Hepatic stellate cell (primary cell): ENCODE measurements at regions not wholly inside any gene's neighbourhood (a gene's known extent, or its start where the extent isn't known, plus 50 kb on each side); places are given as distances from the start of the nearest gene placed in this dataset.
A peak's percentile ranks its signal among the peaks of the same experiment; 100 is the strongest.
"Not testable (repeated sequence)": the region's sequence is repeated elsewhere in the genome, so short reads cannot be mapped to it uniquely, and the experiment has no call there.

Experiments
- DNase-seq: peaks from one replicate; pipeline ENCODE4 v3.0.0; 2011; ENCODE audit warnings: low spot score

DNA sequence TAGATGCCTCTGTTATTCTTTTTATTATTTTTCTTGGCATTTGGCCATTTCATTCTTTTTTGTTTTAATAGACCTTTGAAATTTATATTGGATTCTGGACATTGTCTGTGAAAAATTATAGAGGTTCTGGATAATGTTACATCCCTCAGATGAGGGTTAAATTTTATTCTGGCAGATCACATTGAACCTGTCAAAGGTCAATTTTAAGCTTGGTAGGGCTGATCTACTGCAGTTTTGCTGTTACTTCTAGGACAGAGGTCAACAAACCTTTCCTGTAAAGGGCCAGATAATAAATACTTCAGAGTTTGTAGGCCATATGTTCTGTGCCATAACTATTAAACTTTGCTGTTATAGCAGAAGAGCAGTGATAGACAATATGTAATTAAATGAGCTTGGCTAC lies 318.9 kb upstream of the DPPA4 start:
- DNase-seq, result no peak

DNA sequence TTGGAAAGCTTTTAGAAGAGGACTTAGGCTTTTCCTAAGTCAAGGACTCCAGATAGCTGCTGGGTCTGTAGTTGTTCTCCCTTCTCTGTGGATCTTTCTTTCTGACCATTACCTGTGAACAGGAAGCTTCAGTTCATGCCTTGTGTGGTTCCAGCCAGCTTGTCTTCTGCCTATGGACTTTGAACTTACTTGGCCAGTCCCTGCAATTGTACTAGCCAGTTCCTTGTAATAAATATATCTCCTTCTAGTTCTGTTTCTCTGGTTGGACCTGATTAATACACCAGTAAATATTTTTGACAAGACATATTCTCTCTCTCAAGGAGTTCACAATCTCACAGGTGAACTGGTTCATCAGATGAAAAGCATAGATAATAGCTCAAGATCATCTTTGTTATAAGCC lies 341.3 kb upstream of the DPPA4 start:
- no peak for DNase-seq

DNA sequence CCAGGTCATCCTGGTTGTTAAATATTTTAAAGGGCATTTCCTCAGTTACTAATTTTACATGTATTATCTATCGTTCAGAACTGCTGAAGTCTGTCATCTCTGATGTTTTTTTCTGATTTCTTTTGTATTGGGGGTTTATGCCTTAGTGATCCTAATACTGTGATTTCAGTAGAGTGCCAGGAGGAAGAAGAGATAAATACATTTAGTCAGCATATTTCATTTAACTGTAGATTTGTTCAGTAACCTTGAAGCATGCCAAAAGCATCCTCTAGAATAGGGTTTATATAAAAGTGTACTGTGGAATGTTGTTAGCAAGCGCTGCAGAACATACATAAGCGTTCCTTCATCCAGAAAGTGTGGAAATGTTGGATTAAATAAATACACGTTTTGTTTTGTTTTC lies 342.3 kb upstream of the DPPA4 start:
- no peak for DNase-seq

DNA sequence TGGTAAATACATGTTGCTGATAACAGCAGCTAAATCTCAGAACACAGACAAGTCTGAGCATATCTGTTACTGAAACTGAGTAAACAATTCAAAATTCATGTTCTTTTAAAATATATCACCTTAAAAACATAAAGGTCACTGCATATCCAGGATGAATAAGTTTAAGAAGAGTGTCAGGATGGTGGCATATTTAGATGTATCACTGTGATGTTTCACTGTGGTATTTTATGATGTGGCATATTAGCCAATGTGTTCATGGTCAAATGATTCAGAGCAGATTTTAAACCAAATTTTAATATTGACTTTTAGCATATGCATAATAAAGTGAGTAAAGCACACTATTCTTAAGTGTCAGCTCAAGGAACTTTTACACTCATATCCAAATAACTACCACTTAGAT lies 346.4 kb upstream of the DPPA4 start:
- no peak for DNase-seq

DNA sequence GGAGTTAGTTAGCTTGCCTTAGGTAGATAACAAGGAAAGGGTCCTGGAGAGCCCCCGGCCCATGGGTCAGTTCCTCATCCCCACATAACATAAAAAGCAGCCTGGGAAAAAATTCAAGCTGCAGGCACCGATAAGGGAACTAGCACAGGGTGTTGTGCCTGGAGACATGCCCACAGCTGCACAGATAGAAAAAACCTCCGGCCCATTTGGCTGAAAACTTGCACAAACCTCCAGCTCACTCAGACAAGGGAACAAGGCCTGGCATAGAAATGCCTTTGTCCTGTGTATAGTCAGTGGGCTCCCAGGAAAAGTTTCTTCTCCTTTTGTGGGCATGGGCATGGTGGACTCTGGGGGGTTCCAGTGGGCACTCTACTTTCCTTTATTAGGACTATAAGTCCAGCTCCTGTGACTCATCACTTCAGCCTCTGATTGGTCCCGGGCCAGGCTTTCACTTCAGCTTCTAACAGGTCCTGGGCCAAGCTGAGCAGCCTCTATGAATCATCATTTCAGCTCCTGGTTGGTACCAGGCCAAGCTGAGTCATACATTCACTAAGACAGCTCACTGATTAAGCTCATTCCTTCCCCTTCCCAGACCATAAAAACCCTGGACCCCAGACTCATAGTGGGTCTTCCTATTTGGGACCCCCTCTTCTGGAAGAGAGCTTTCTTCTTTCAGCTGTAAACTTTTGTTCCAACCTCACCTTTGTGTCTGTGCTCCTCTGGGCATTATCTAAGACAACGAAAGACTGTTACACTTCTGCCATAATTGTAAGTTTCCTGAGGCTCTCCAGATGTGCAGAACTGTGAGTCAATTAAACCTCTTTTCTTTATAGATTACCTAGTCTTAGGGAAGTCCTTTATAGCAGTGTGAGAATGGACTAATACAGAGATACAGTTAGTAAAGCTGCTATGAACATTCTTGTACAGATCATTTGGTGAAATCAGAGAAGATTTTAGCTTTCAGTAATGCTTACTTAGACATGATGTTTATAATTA lies 348.0 kb upstream of the DPPA4 start:
- DNase-seq, result peak; percentile 58

DNA sequence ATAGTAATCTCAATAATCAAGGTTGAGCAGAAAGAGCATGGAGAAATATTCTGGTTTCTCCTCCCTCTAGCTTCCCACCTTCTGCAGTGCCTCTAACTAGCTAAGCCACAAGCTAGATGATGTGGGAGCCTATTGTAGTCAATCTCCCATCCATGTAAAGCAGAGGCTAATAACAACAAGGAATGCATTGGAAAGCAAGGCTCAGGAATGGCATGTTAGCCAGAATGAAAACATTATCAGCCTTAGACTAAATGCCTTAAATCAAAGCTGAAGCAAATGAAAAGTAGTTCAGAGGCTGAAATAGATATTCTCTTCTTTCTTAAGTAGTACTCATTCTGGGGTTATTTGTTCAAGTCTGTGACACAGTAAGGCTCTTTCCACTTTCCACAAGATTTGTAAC lies 350.3 kb upstream of the DPPA4 start:
- no peak for DNase-seq

DNA sequence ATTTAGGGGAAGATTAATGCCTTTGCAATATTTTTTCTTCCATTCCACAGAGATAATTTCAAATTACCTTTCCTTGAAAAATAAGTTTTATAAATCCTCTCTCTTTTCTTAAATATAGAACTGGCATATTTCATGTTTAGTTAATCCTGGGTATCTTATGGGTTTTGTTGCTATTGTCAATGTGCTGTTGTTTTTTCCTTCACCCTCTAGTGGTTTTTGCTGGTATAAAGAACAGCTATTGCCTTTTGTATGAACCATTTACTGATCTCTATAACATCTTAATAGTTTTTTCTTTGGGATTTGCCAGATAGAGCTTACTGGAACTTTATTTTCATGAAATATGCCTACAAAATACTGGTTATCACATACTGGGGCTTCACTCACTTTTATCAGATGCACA lies 359.6 kb upstream of the DPPA4 start:
- DNase-seq, result no peak

DNA sequence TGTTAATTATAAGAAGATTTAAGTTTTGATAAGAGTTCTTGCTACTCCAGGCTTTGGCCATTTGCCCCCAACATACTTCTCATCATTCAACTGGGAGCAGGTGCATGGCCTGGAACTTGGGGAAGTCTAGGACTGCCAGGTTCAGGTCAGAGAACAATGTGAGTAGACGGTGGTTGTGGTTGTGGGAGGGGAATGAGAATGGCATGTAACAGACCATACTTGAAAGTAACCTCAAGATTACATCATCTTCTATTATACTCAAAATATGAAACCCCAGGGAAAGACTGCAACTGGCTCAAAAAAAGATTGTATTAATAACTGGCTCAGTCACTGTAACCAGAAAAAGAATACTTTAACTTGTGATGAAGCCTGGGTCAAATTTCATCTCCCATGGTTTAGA lies 364.9 kb upstream of the DPPA4 start:
- DNase-seq, result no peak

DNA sequence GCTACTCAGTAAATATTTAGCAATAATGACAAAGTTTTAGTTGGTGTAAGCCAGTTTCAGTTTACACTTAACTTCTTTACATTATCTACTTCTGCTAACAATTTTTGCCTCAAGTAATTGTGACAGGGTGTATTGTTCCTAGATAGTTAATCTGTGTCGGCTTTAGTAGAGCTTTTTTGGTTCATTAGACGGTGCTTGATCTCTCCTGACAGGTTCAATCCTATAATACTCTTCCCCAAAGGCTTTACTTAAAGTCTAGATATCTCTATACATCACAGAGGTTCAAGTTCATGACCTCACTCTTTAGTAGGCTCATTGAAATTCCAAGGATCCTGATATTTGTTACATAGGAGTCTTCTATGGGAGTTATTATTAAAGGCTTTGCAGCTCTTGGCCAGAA lies 365.6 kb upstream of the DPPA4 start:
- DNase-seq, result no peak

DNA sequence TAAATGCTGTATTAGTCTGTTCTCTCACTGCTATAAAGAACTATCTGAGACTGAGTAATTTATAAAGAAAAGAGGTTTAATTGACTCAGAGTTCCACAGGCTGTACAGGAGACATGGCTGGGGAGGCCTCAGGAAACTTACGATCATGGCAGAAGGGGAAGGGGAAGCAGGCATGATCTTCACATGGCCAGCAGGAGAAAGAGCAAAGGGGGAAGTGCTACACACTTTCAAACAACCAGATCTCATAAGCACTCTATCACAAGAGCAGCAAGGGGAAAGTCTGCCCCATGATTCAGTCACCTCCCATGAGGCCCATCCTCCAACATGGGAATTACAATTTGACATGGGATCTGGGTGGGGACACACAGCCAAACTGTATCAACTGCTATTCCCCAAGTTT lies 367.8 kb upstream of the DPPA4 start:
- not testable (repeated sequence) for DNase-seq

DNA sequence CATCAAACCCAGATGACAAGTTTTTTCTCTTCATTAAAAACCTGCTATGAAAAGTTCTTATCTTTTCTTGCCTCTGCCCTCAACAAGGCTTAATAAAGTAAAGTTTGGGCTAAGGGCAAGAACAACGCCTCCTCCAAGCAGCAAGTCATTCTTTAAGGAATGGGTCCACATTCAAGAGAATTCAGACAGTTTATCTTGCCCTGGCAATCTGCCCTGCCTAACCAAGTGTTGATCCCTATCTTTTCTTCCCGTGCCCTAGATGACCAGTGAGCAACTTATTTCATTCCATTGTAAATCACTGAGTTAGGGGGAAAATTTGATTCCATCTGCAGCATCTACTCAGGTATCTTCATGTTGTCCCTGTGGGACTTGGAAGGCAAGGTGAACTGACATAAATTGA lies 370.3 kb upstream of the DPPA4 start:
- no peak for DNase-seq

DNA sequence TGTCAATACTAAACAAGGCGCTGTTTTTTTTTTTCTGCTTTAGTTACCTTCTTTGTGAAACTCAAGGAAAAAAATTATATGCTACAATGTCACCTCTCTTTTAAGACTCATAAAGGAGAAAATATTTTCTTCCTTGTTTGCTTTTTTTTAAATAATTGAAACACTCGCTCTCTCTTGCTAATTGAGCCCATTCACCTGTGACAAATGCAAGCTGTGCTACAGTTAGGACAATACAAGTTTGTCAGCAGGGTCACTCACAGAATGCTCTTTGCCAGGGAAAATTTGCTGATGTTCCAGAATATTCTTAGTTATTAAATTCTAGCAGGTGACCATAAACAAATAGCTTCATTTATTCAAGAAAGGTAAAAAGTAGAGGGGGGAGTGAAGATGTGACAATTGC lies 375.9 kb upstream of the DPPA4 start:
- DNase-seq, result no peak

DNA sequence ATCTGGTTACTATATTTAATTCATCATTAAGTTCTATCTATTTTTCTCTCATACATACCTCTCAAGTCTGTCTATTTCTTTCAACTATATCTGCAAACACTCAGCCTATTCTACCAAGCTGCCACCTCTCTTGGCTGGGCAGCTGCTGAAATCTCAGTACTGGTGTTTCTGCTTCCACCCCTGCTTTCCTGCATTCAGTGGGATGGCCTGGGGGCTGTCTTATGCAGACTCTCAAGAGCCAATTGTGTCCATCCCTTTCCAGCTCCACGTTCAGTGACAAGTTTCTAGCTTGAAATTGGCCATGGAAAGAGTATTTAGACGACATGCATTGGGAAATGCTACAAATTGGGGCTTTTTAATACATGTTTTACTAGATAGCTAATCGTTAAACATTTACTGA lies 378.4 kb upstream of the DPPA4 start:
- DNase-seq, result no peak

DNA sequence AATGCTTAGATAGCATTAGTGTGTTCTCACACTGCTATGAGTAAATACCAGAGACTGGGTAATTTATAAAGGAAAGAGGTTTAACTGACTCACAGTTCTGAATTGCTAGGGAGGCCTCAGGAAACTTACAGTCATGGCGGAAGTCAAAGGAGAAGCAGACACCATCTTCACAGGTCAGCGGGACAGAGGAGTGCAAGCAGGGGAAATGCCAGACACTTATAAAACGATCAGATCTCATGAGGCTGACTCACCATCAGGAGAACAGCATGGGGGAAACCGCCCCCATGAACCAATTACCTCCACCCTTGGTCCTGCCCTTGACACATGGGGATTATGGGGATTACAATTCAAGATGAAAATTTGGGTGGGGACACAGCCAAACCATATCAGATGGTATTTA lies 381.5 kb upstream of the DPPA4 start:
- DNase-seq, result no peak

DNA sequence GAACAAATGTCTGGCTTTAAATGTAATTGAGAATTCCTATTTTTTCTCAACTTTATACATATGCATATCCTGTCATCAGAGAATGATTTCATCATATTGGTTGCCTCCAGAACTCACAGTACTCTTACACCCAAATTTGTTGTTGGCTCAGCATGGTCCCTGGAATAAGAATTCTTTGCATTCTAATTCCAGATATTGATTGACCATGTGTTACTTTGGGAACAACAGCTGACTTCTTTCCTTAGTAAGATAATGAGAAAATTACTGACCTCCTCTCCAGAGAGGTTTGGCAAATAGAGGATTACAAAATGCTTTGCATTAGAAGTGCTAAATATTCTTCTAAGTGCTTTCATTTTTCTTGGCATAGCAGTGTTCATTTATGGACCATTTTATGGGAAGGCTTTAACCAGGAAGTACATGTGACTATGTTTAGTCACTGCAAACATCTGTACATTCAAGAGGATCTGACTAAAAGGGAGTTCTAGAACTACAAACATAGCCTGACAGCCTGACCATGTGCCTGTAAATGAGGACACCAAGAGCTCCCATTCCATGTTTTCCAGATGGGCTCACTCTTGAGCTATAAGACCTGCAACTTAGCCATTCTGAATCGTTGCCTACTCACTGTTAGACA lies 391.6 kb upstream of the DPPA4 start:
- DNase-seq, result no peak

DNA sequence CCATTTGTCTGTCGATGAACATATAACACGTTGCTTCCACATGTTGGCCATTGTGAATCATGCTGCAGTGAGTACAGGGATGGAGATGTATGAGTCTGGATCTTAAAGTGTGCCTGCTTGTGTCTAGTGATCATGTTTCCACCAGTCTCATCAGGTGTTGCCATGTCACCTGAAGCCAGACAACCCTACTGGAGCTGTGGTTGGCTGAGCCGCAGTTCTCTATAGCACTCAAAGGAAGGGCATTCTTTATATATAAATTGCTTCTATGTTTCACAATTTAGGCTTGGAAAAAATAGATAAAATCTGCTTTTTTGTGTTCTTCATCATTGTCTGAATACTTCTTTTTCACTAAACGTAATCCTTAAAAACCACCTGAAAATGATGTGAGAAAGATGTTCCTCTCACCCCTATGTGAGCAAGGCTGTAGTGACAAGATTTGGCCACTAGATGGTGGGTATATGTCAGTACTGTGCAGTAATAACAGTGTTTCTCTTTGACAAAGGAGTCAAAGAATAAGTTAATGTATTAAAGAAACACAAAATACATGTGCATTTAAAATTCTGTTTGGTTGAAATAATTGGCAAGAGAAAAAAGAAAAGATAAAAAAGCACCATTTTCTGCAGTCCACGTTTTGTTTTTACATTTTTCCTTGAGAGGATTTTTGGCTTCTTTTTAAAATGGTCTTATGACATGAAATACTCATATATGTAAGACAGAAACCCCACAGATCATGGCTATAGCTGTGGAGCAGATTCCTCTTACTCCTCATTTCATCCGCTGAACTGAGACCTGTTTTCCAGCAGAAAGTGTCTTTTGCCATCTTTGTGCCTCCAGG lies 394.5 kb upstream of the DPPA4 start:
- DNase-seq, result peak; percentile 5

DNA sequence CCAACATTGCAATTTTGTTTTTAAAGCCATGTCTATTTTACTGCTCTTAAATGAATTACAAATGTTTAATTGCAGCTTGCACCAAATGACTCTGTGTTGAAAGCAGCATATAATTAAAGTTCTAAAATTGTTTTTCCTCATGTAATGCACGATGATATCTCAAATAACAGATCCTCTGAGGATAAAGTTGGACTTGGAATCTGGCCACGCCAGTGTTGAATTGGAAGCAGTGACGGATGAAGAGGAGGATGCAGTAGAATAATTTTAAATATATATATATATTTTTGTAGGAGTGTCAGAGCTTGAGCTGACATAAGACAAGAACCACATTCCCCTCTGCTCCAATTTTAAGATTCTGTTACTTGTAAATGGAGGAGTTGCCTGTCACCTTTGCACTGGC lies 406.6 kb upstream of the DPPA4 start:
- DNase-seq, result no peak

DNA sequence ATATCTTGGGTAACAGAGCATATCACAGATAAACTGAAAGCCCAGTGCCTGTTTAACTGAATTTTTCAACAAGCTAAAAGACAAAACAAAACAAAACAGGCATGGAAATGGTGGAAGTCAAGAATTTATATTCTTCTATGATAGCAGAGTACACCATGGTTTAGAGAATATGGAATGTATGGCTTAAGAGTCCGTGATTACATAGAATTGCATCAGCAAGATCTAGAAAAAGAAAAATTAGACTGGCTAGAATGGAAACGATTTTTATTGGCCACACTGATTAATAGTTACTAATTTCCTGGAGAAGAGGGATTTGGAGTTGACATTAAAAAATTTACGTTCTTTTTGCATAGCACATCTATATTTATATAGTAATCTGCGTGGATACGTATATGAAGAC lies 435.2 kb upstream of the DPPA4 start:
- no peak for DNase-seq

DNA sequence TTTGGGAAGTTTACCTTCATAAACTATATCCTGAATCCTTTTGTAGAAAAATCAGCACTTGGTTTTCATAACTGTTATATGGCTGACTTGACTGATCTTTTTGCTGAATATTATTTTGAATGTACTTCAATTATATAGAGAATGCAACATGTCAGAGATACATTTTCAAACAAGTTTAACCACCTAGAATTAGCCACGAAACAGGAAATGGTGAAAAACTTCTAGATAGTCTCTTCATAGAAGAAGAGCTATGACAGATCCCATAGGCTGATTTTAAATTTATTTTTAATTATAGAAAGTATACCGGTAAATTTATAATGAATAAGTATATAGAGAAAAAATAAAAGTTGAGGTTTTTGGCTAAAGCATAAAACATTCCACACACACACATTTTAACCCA lies 436.8 kb upstream of the DPPA4 start:
- no peak for DNase-seq

DNA sequence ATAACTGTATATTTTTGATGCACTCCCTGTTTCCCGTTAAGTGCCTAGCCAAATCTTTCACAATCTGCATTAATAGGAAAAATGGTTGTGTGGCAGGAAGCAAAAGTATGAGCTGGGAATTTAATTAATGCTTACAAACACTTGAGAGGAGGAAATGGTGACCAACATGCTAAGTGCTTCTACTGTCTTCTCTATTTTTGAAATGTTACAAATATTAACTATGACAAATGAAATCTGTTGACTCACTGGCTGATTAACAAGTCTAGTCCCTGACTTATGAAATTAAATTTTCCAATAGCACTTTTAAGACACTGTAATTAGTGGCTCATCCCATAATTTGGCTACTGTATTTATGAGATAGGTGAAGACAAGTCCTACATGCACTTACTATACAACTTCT lies 446.9 kb upstream of the DPPA4 start:
- DNase-seq, result no peak

DNA sequence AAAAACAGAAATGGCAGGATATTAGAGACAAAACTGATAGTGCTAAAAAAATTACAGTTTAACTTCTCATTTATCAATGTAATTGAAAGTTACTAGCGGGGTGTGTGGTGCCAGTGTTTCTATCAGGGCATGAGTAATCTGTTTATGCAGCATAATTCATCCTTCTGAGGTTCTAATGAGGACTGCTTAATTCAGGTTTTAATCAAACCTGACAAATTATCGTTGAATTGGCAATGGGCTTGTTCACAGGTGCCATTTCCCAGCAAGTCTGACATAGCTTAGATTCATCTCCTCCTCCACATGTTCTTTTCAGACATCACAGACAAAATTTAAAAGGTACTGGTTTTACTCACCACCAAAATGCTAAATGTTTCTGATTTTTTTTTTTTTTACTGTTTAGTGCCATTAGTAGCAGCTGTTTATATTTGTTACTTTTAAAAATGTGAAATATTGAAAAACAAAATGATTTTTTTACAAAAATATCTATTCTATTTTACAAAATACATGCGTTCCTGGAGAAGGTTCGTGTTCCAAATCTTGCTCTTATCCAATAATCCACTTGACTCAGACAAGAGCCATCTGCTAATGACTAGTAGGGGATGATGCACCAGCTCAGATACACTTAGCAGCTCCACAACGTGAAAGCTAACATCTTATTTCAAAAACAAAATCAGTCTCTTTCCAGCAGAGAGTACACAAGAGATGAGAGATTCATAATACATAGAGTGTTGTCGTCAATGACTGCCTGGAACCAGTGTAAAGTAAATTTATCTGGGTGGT lies 447.7 kb upstream of the DPPA4 start:
- DNase-seq, result no peak

DNA sequence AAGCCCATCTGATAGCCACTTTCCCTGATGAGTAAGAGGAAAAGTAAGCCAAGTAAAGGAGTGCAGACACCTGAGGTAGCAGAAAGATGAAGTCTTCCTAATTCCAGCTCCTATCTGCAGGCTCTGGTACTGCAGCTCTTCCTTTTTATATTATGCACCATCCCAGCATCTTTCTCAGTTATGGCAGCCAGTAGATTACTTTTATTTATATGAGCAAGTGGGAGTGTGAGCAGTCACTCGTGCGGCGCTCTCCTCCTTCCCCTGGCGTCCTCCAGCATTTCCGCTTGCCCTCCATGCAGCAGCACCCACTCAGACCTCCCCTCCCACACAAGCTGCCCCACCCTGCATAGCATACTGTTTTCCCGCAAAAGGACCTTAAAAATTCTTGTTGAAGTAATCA lies 465.9 kb upstream of the DPPA4 start:
- no peak for DNase-seq
